HG03196 (cell line): ENCODE measurements at regions not wholly inside any gene's neighbourhood (a gene's known extent, or its start where the extent isn't known, plus 50 kb on each side); places are given as distances from the start of the nearest gene placed in this dataset.

Source experiments
- ATAC-seq: cut with Tn5 transposase; IDR thresholded peaks from one replicate; pipeline ENCODE4 v1.9.1; 2021; ENCODE audit not compliant: unreplicated experiment

DNA sequence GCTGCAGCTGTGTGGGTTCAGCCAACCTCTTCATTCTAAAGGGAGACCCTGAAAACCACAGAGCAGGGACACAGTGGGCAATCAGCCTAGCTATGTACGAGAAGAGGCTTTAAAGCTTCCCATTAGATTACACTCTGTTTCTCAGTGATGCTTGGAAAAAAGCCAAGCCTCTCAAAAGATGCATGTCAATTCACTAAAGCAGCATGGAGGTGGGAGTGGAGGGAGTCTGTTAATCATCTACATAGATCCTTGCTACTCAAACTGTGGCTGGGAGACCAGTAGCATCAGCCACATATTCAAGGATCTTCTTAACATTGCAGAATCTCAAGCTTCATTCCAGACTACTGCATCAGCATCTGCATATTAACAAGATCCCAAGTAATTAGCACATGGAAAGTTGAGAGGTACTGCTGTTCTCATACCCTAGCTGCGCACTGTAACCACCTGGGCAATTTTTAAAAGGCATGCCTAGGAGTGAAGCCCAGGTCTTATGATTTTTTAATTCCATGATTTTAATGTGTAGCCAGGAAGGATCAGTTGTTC, 305.9 kb downstream of the PMP22 start:
- ATAC-seq = no peak

DNA sequence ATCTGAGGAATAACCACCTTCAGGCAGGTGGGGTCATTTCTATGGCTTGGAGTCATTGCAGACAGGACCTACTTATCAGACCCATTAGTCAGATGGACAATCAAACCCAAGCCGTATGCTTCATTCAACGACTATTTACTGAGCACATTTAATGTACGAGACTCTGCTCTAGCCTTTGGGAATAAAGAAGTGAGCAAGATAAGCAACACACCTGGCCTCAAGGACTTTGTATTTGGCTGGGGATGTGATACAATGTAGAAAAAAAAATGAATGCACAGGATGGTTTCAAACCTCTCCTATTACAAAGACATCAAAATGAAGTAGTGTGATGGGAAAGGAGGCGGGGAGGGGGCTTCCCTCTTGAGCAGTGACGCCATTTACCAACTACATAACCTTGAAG, 311.7 kb downstream of the PMP22 start:
- no peak for ATAC-seq

DNA sequence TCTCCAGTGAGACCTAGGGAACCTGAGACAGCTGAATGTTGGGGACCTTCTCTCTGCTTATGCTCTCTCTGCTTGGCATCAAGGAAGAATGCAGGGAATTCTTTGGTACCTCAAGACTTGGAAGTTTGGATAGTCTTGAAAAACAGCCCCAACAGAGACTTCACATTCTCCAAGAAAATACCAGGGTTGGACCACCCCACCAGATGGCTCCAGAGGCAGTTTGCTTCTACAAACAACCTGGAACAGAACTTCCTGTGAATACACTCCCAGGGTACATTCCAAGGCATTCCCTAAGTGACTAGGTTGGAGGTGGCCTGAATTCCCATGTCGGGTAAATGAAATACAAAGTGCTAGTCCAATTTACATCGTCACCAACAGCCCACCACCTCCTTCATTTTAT, 314.4 kb downstream of the PMP22 start:
- no peak for ATAC-seq

DNA sequence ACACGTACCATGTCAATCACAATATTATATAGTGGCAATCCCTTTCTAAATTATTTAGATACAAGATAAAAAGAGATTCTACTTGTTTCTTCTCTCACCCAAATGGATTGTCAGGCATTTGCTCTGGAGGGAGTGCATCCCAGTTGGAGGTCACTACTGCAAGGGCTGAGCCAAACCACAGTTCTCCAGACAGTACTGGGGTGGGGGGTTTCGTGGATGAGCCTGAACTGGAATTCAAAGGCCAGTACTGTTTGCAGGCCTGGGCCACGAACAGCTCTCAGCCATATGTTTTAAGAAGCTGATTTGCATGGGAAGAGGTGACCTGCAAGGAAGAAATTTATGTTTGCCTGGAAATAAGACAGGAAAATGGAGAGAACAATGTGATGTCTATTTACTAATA, 314.9 kb downstream of the PMP22 start:
- no peak for ATAC-seq

DNA sequence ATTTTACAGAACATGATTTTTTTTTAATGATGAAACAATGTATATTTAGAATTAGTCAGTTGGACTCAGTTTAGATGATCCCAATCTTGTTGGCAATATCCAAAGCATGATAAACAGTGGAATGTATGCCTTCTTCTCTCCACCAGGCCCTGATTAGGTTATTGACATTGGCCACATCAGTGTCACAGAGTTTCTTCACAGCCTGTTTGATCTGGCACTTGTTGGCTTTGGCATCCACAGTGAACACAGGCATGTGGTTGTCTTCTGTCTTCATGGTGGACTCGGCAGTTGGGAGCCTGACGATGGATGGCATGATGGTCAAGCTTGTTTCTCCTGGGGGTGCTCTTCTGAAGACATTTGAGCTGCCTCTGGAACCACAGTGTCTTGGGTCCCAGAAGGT, 317.5 kb downstream of the PMP22 start:
- ATAC-seq = no peak

DNA sequence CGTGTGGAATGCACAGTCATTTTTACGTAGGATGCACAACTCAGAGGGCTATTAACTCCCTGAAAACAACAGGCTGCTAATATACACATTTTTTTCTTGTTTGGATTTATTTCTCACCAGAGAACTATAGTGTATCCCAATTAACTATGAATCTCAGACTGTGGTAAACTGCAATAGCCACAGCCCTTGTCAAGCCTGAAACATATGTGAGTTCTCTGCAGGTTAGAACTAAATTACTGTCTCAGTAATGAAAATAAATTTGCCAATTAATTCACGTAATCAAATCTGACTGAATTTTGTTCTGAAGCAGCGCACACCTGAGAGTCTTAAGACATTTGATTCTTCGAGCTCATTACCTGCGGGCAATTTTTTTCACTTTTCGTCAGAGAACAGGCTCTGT, 318.6 kb downstream of the PMP22 start:
- no peak for ATAC-seq

DNA sequence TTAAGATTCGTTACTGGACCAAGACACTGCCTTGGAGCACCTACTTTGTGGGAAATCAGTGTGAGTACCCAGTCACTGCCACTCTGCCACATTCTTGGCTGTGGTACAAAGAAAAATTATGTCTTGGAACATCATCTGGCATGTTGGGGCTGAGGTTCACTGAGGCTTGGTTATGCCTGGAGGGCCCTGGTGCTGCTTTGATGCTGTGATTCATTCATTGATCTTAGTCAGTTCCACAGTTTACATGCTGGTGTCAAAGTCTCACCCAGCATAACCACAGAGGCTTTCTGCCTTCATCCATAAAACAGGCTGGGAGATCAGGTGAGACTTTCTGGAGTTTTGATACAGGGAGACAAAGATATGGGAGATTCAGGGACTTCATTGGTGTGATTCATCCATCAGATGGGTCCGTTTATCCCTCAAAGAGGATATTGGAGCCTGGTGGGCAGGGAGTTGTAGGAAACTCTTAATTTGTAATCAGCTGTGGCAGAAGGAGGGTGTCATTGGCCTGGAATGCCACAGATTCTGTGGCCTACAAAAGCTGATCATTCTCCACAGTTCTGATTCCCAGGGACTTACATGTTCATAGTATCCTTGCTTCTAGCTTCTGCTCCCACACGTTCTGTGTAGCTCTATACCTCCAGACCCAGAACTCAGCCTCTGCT, 322.5 kb downstream of the PMP22 start:
- no peak for ATAC-seq

DNA sequence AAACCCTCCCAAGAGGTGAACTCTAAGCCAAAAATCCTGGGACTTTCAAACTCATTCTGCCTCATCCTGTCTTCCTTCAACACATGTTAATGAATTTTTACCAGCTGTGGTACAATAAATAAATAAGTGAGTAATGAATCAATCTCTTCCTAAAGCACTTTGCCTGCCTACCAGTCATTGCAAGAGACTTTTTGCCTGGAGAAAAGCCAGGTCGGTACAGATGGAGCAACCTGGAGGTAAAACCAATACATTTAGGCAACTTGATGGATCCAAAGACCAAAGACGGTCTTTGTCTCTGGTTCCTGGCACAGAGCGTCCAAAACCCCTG, 324.2 kb downstream of the PMP22 start:
- no peak for ATAC-seq

DNA sequence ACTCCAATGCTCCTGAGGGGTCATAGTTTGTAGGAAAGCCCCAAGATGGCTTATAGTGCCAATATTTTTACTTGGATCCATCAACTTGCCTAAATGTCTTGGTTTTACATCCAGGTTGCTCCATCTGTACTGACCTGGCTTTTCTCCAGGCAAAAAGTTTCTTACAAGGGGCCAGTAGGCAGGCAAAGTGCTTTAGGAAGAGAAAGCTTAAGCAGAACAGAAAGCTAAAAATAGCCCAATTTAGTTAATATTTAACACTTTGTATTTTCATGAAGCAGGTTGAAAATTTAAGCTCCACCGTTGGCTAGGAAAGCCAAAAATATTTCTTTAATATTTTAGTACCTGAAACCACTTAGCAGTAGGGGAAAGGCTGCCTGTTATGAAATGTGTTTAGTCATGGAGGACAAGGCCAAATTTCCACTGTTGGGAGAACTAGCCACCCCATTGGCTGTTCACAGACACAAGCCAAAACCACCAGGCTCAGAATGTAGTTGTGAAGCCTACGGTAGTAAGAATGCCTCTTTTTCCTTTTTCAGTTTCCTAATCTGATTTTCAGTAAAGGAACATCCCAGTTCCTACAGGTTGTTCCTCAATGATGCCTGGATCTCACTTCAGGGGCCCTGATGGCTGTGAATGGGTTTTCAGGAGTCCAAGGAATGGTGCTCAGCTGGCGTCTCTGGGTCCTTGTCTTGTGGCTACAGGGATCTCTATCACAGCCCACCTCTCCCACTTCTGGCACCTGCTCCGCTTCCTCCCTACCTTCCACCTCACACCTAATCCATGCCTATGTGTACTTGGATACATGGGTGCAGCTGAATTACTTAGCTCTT, 324.8 kb downstream of the PMP22 start:
- ATAC-seq = no peak

DNA sequence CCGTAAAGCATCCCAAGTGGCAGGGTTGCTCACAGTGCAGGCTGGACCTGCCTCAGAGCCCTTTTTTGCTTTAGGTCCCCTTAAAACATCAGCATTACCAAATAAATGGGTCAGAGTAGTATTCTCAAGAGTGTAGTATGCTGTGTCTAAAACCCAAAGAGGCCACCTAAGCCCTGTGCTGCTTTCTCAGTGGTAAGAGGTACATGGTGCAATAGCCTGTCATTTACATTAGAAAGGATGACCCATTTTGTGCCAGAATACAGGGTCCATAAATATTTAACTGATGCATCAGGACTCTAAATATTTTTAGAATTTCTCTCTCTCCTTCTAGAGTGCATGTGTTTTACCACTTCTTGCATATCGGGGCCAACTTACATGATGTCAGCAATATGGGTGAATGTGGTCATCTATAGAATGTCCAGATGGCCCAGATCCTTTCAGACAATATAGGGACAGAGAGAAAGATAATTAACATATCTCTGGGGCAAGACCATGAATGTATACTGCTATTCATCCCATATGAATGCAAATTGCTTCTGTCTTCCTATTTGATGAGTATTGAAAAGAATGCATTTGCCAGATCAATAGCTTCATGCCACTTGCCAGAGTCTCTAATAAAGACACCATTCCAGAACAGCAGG, 329.2 kb downstream of the PMP22 start:
- no peak for ATAC-seq

DNA sequence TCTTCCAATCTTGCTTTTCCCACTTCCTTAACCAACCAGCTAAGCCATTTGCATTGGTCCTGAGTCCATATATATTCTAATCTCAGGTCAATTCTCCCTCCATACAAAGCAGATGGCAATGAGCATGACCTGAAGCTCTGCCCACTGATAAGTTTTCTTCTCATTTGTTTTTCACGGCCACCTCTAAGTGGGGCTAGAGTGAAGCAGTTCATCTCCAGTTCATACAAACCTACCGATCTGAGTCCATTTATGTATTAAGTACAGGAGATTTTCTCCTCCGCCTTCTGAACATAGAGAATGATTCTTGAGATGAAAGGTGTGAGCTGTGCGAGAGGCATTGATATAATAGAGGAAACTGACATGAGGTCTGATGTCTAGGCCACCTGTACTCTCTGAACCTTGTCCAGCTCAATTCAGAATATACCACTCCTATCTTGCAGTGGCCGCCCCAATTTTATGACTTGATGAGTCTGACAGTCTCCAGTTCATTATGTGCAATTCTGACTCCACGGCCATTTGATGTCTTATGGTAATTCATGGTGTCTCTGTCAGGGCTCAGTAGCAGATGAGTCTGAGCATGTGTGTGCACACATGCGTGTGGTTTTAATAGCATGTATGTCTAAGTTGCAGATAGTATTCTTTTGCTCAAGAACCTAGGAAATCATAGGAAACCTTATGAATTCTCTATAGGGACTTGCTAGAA, 329.8 kb downstream of the PMP22 start:
- no peak for ATAC-seq

DNA sequence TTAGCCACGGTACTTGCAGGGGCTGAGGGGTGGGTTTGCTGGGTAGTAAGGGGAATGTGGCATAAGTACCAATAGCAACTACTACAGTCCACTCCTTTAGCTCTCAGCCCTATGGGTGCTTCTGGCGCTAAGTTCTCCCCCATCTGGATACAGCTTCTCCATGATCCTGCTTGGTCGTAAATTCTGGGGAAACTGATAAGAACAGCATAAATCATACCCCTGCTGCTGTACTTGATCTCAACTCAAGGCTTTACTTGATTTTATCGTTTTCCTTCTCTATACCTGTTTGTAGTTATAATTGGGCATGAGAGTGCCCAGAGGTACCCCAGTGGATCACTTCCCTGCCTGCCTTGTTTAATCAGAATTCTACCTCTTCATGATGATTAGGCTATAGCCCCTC, 331.4 kb downstream of the PMP22 start:
- ATAC-seq = no peak

DNA sequence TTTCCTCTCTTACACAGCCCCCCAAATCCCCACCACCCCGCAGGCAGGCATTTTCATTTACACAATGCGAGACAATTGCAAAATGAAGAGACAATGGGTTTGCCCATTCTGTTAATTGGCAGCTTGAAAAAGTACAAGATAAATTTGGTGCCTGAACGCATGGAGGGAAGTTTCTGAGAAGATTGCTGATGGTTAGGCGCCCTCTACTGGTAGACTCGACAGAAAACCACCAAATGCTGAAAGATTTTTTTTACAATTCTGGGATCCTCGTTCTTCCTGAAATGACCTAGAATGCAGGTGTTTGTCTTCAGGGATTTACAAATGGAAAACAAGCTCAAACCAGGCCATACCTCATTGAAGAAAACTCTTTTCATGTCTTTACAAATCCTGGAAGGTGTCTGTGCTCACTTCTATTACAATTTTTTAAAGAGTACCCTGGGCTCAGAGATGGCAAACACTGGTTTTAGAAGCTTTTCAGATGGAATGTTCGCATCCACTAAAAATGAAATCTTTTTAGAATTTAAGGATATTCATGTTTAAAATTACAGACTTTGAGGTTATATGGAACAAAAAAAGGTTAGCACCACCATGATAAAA, 338.5 kb downstream of the PMP22 start:
- no peak for ATAC-seq

DNA sequence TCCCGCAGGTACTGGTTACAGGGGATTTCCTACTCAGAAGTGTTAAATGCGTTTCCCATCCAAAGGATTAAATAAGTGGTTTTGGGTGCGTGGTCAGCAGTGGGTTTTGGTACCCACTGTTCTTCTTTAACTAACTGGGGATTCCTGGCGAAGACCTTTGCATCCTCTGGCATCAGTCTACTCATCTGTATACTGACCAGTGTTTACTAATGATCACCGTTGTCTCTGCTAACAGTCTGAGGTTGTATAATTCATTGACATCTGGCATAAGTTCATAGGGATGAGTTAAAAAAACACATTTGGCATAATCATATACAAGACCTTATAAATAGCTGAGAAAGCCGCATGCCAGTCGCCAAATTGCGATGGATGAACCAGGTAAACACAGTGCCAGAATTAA, 339.1 kb downstream of the PMP22 start:
- no peak for ATAC-seq

DNA sequence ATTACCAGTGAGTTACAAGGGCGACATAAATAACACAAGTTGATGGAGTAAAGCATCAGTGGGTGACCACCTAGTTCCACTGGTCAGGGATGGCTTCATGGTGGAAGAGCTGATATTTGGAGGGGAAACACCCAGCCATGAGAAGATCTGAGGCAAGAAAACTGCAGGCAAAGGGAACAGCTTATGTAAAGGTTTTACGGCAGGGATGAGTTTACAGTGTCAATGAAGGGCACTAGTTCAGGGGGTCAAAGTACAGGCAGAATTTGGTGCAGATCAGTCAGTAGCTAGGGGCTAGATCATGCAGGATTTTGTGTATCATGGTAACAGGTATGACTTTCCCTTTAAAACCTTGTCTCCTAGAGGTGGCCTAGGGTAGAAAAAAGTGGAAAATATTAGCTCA, 339.6 kb downstream of the PMP22 start:
- no peak for ATAC-seq

DNA sequence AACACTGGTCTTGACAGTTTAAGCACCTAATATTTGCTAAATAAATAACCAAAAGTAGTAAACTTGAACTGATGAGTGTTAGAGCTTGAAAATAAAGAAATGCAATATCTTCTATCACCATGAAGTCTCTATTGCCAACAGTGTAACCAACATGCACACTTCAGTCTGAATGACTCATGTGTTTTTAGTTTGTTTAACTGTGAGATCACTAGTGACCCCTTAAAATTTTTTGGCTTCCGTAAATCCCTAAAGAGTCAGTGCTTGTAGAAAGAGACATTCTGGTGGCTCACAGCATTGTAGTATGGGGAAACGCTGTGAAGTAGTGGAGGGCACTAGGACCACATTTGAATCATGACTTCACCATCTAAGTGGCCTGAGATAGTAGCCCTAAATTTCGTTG, 341.1 kb downstream of the PMP22 start:
- no peak for ATAC-seq

DNA sequence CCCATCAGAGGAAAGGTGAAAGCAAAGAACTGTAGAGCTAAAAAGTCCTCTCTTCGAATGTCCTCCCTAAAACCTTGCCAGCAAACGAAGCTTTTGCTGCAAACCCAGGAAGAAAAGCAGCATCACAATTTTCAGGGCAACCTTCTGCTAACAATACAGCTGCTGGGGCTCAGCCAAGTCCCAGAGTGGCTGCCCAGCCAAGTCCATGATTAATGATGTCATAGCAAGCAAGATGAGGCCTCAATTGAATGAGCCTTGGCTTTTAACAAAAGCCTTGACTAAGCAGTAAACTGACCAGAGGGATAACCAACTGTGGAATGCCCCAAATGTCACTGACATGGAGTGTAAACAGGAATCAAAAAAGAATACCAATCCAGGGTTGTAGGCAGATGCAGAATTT, 342.7 kb downstream of the PMP22 start:
- ATAC-seq = no peak

DNA sequence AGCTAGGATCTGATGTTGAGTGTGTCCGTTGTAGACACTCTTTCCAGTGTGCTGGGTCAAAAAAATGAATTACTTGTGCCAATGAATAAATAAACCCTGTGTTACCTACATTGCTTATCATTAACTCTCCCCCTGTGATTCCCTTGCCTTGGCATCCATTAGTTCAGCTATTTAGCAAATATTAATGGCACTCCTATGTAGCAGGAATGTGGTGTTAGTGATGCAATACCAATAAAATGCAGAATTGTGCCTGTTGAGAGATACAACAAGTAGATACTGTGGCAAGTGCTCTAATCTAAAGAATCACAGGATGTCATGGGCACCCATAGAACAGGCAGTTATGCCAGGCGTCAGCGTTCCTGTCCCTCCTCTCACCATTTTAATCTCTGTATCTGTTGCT, 343.2 kb downstream of the PMP22 start:
- no peak for ATAC-seq

DNA sequence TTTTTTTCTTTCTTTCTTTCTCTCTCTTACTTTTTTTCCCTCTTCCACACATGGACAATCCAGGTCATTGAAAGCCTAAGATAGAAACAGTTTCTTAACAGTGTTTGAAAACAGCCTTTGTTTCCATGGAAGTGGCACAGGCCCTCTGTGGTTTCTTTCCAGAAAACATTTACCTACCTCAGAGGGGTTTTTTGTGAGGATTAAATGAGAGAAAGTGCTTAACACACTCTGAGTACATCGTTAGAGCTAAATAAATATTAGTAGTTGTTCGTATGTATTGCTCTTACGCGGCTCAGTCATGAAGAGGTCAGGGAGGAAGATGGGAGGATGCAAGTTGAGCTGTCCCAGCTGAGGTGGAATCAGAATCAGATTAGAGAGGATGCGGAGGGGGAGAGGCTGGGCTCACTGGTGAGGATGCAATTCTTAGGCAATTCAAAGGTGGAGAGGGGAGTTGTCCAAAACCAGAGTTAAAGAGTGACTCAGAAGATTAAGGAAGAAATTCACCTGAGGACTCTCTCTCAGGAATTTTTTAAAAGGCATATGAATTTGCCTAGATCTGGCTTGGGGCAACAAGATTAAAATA, 345.4 kb downstream of the PMP22 start:
- ATAC-seq = no peak

DNA sequence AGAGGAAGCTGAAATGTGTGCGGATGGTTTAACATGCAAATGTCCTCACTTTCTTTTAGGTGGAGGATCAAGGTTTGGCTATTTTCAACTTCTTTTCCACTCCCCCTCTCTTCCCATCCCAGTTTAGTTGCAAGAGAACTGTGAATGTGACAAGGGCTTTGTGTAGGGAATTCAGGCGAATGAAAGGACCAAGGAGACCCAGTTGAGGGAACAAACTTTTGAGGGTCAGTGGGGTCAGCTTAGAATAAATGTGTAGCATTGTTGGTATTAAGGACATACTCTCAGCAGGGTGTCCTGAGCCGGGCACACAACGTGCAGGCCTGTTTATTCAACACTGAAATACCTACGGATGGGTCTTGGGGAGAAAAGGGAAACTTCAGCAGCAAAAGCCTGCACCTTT, 346.0 kb downstream of the PMP22 start:
- no peak for ATAC-seq

DNA sequence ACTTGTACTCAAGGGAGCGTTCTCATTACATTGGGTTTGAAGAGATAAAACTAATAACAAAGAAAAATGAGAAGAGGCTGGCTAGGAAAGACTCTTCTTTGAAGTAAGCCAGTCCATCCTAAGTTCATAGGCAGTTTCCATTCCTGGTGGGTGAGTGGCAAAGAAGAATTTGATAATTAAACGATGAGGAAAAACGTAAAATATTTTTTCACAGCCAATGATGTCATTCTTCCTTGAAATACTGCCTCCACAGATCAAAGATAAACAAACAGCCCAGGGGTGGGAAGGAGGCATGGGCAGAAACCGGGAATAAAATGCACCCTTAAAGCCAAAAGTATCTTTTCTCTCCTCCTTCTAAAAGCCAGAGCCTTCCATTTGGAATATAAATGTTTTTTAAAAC, 346.6 kb downstream of the PMP22 start:
- no peak for ATAC-seq
